Prostate gland (tissue), 2 donors: ENCODE measurements at regions not wholly inside any gene's neighbourhood (a gene's known extent, or its start where the extent isn't known, plus 50 kb on each side); places are given as distances from the start of the nearest gene placed in this dataset.
"Not testable (repeated sequence)": the region's sequence is repeated elsewhere in the genome, so short reads cannot be mapped to it uniquely, and the experiment has no call there.

Experiments used
- DNase-seq: peaks from one replicate; pipeline ENCODE4 v3.0.0-alpha.2; 2019; ENCODE audit warnings: low spot score
- H3K27ac ChIP-seq, 2 donors: fragments of 200-600 bp; sonication (generic); 2 replicates each; pipeline ENCODE4 v1.5.1; 2017 to 2019
- H3K27me3 ChIP-seq: fragments of 200-600 bp; sonication (generic); replicated peaks from 2 replicates; pipeline ENCODE4 v1.5.1; 2019; ENCODE audit not compliant: insufficient read depth
- H3K36me3 ChIP-seq, 2 donors: fragments of 200-600 bp; sonication (generic); 1 replicate in 1 of 2; 2 replicates in 1 of 2; pipeline versions ENCODE4 v1.5.1 to v1.8.1; 2017 to 2019
- H3K4me1 ChIP-seq: fragments of 200-600 bp; sonication (generic); replicated peaks from 2 replicates; pipeline ENCODE4 v1.5.1; 2019
- H3K4me3 ChIP-seq, 2 donors: fragments of 200-600 bp; sonication (generic); 2 replicates each; pipeline ENCODE4 v1.5.1; 2017 to 2019
- H3K9me3 ChIP-seq: fragments of 200-600 bp; sonication (generic); 2 replicates; pipeline ENCODE4 v1.5.1; 2017
- POLR2A ChIP-seq: fragments of 450-650 bp; IDR thresholded peaks from one replicate; pipeline ENCODE4 v1.6.1; 2016; ENCODE audit warnings: antibody characterized with exemption, mild to moderate bottlenecking
- POLR2AphosphoS5 ChIP-seq: sonication (generic); formaldehyde crosslinking; IDR thresholded peaks from one replicate; pipeline ENCODE4 v1.6.1; 2017; ENCODE audit warnings: antibody characterized with exemption
- WGBS: methylation state at CpG from one replicate; pipeline ENCODE4 v1.1.5; 2018; 5-methylcytosine and 5-hydroxymethylcytosine counted together
- intact Hi-C: fragments of 100-400 bp; cut with DNase I; formaldehyde crosslinking; loops from one replicate; pipeline ENCODE4 v1.14.2; 2022
- TF ChIP-seq, protein P1 (sequence below), 4 experiments: fragments of 200-600 bp in 2 of 4; fragments of 450-650 bp in 2 of 4; sonication (generic) in 2 of 4; IDR thresholded peaks; 1 replicate in 3 of 4; 2 replicates in 1 of 4; pipeline ENCODE4 v1.5.1; 2016 to 2019; ENCODE audit warnings: antibody characterized with exemption in 4 of 4, mild to moderate bottlenecking in 2 of 4, moderate library complexity in 2 of 4

DNA sequence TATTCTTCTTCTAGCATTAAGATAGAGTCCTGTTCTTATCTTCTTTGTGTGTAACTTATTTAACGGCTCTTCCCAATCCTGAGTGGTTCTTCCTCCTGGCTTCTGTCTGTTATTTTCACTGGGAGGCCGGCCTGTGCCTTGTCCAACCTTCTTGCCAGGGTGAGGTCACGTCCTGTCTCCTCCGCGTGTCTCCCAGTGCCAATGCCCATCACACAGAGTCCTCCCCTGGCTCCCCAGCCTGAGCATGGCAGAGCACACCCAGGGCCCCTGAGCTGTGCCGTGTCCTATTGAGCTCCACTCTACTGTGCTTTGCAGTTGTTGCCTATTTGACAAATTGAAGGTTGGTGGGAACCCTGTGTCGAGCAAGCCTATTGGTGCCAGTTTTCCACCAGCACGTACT lies 487.3 kb downstream of the BRD1 start:
- 90% methylated on average over 8 of the region's 8 CpGs for WGBS
- intact Hi-C loops: no loop called here
- no peaks in the 10 kb centered on the region for H3K4me1 ChIP-seq
- H3K27me3 ChIP-seq: peaks cover 6% of the 10 kb centered on the region
- no peak for DNase-seq
- TF ChIP-seq POLR2A (no peak), POLR2AphosphoS5 (no peak)
- TF ChIP-seq, protein P1, sequence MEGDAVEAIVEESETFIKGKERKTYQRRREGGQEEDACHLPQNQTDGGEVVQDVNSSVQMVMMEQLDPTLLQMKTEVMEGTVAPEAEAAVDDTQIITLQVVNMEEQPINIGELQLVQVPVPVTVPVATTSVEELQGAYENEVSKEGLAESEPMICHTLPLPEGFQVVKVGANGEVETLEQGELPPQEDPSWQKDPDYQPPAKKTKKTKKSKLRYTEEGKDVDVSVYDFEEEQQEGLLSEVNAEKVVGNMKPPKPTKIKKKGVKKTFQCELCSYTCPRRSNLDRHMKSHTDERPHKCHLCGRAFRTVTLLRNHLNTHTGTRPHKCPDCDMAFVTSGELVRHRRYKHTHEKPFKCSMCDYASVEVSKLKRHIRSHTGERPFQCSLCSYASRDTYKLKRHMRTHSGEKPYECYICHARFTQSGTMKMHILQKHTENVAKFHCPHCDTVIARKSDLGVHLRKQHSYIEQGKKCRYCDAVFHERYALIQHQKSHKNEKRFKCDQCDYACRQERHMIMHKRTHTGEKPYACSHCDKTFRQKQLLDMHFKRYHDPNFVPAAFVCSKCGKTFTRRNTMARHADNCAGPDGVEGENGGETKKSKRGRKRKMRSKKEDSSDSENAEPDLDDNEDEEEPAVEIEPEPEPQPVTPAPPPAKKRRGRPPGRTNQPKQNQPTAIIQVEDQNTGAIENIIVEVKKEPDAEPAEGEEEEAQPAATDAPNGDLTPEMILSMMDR (IDR thresholded peaks at IDR 0.05): no peak
- no peaks in the 10 kb centered on the region for H3K36me3 ChIP-seq
- H3K9me3 ChIP-seq: no peaks in the 10 kb centered on the region
- H3K27ac ChIP-seq: no peak overlapping the region
- no peak overlapping the region for H3K4me3 ChIP-seq

DNA sequence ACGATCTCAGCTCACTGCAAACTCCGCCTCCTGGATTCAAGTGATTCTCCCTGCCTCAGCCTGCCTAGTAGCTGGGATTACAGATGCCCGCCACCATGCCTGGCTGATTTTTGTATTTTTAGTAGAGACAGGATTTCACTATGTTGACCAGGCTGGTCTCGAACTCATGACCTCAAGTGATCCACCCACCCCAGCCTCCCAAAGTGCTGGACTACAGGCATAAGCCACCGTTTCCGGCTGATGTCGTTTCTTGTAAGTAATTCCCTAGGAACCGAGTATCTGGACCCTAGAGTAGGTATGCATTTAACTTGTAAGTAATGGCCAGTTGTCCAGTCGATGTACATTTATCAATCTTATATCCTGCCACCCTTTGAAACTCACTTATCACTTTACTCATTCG lies 491.2 kb downstream of the BRD1 start:
- H3K4me1 ChIP-seq, H3K36me3 ChIP-seq, H3K27me3 ChIP-seq, H3K4me3 ChIP-seq, H3K9me3 ChIP-seq, intact Hi-C loops, H3K27ac ChIP-seq, DNase-seq: not testable (repeated sequence)
- 83% methylated on average over 10 of the region's 10 CpGs for WGBS

DNA sequence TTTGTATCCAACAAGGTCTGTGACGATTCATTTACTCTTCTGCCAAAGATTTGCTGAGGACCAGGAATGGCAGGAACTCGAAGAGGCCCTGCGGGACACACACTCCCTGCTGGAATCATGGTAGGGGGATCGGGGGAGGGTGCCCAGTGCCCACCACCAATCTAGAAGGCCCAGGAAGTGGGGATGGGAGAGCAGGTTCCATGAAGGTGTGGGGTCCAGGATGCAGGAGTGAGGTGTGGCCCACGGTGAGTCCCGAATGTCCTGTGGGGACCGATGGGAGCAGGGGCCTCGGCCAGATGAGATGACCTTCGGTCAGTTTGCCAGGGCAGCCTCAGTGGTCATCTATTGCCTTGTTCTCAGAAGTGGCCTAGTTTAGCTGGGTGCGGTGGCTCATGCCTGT lies 492.7 kb downstream of the BRD1 start:
- intact Hi-C loops: no loop called here
- WGBS: 84% methylated on average over 10 of the region's 10 CpGs
- Histone ChIP-seq H3K9me3 (no peaks in the 10 kb centered on the region), H3K27me3 (no peaks in the 10 kb centered on the region), H3K4me1 (no peaks in the 10 kb centered on the region), H3K36me3 (no peaks in the 10 kb centered on the region), H3K4me3 (no peak overlapping the region), H3K27ac (no peak overlapping the region)
- DNase-seq: no peak
- TF ChIP-seq POLR2A: no peak
- TF ChIP-seq POLR2AphosphoS5: no peak
- TF ChIP-seq, protein P1 (IDR thresholded peaks at IDR 0.05): no peak

DNA sequence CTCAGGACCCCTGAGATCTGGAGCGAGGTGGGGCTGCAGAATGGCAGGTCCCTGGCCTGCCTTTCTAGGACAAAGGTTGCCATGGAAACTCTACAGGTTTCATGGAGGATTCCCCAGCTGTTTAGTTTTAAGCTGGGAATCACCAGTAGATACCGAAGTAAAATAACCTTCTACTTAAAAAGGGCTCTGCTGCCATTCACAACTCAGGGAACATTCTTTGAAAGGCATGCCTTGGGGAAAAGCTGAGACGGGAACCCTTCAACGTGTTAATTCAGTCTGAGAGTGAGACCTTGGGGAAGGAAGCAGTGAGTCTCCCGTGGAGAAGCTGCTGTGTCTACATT lies 493.3 kb downstream of the BRD1 start:
- Histone ChIP-seq H3K4me1 (no peaks in the 10 kb centered on the region), H3K27ac (no peak overlapping the region), H3K4me3 (no peak overlapping the region), H3K36me3 (no peaks in the 10 kb centered on the region), H3K27me3 (no peaks in the 10 kb centered on the region), H3K9me3 (no peaks in the 10 kb centered on the region)
- DNase-seq: no peak
- TF ChIP-seq, protein P1 (IDR thresholded peaks at IDR 0.05): no peak
- no peak for TF ChIP-seq POLR2A
- no peak for TF ChIP-seq POLR2AphosphoS5
- 23% methylated on average over 4 of the region's 5 CpGs for WGBS
- intact Hi-C loops: no loop called here

DNA sequence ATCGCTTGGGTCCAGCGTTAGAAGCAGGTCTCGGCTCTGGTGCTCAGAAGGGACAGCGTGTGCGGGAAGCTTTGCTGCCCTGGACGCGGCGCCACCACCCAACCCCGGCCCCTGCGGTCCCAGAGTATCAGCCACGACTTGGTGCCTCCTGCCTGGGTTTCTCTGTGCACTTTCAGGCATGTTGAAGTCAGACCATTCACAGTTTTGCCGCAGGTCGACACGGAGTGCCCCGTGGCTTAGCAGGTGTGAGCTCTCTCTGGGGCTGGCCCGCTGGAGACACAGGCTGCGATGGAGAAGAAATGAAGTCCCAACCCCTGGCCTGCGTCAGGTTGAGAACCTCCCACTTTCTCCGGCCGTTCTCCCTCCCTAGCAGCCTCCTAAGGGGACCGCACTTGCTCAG lies 494.5 kb downstream of the BRD1 start:
- Histone ChIP-seq H3K9me3 (no peaks in the 10 kb centered on the region), H3K36me3 (no peaks in the 10 kb centered on the region), H3K4me1 (no peaks in the 10 kb centered on the region), H3K4me3 (no peak overlapping the region), H3K27ac (no peak overlapping the region), H3K27me3 (no peaks in the 10 kb centered on the region)
- intact Hi-C loops: no loop called here
- no peak for TF ChIP-seq POLR2AphosphoS5
- TF ChIP-seq POLR2A: no peak
- TF ChIP-seq, protein P1 (IDR thresholded peaks at IDR 0.05): no peak
- 81% methylated on average over 21 of the region's 21 CpGs for WGBS
- no peak for DNase-seq
